Stimulated activated CD4-positive, alpha-beta T cell treated with anti-CD3 and anti-CD28 coated beads, Interleukin-12 subunit alpha, Interleukin-12 subunit beta, amount 100 ng/mL, for 48 hours (primary cell): ENCODE measurements at regions not wholly inside any gene's neighbourhood (a gene's known extent, or its start where the extent isn't known, plus 50 kb on each side); places are given as distances from the start of the nearest gene placed in this dataset.

ENCODE experiments used
- DNase-seq, 3 donors: peaks; one replicate each; pipeline ENCODE4 v3.0.0-alpha.2; 2020; ENCODE audit warnings: low read depth in 2 of 3, low spot score in 1 of 3

- DNase-seq: no peak
These were observed 79.6 kb upstream of the SPANXN2 start for GRCh38 chrX:143800150-143800549.

- peak in 1 of 3 donors; percentile 2 for DNase-seq
These were observed 67.7 kb upstream of the SPANXN2 start for GRCh38 chrX:143788265-143788664.

GRCh38 chrX:143787341-143787740 is 66.8 kb upstream of the SPANXN2 start:
- DNase-seq: no peak

- no peak for DNase-seq
These were observed 60.6 kb upstream of the SPANXN2 start for GRCh38 chrX:143781103-143781502.
